ENCODE measurements at regions not wholly inside any gene's neighbourhood (a gene's known extent, or its start where the extent isn't known, plus 50 kb on each side); places are given as distances from the start of the nearest gene placed in this dataset.
"Not testable (repeated sequence)": the region's sequence is repeated elsewhere in the genome, so short reads cannot be mapped to it uniquely, and the experiment has no call there.

GRCh38 chr7:42720991-42721796 is 190.7 kb downstream of the C7orf25 start:
- Histone ChIP-seq H3K4me3 (ENCODE audit: low read length) (no peak overlapping the region), H3K9ac (ENCODE audit: low read length) (no peak overlapping the region), H3K36me3 (ENCODE audit: control insufficient read depth, insufficient read depth, low read length, severe bottlenecking) (no peaks in the 10 kb centered on the region), H3K4me1 (ENCODE audit: control insufficient read depth, insufficient read depth, low read length) (peaks cover 11% of the 10 kb centered on the region), H3K27me3 (replicated peaks; ENCODE audit: control insufficient read depth, insufficient read depth, low read length) (peaks cover 2% of the 10 kb centered on the region), H3K9me3 (ENCODE audit: control insufficient read depth, low read length) (no peaks in the 10 kb centered on the region)
- DNase-seq (ENCODE audit: low read depth), result no peak

- DNase-seq (ENCODE audit: low read depth), result no peak
- Histone ChIP-seq H3K36me3 (ENCODE audit: control insufficient read depth, insufficient read depth, low read length, severe bottlenecking) (no peaks in the 10 kb centered on the region), H3K4me1 (ENCODE audit: control insufficient read depth, insufficient read depth, low read length) (peaks cover 6% of the 10 kb centered on the region), H3K9me3 (ENCODE audit: control insufficient read depth, low read length) (no peaks in the 10 kb centered on the region), H3K27me3 (replicated peaks; ENCODE audit: control insufficient read depth, insufficient read depth, low read length) (peaks cover 2% of the 10 kb centered on the region), H3K9ac (ENCODE audit: low read length) (no peak overlapping the region), H3K4me3 (ENCODE audit: low read length) (no peak overlapping the region)
Measured at GRCh38 chr7:42720012-42720411, 191.9 kb downstream of the C7orf25 start.

GRCh38 chr7:42718466-42718865 is 193.4 kb downstream of the C7orf25 start:
- not testable (repeated sequence) for H3K4me1 ChIP-seq (ENCODE audit: control insufficient read depth, insufficient read depth, low read length); DNase-seq (ENCODE audit: low read depth); H3K9ac ChIP-seq (ENCODE audit: low read length); H3K27me3 ChIP-seq (replicated peaks; ENCODE audit: control insufficient read depth, insufficient read depth, low read length); H3K36me3 ChIP-seq (ENCODE audit: control insufficient read depth, insufficient read depth, low read length, severe bottlenecking); H3K4me3 ChIP-seq (ENCODE audit: low read length); H3K9me3 ChIP-seq (ENCODE audit: control insufficient read depth, low read length)

- no peak overlapping the region for H3K4me3 ChIP-seq (ENCODE audit: low read length)
- H3K4me1 ChIP-seq (ENCODE audit: control insufficient read depth, insufficient read depth, low read length), result no peaks in the 10 kb centered on the region
- no peak for DNase-seq (ENCODE audit: low read depth)
- H3K27me3 ChIP-seq (replicated peaks; ENCODE audit: control insufficient read depth, insufficient read depth, low read length), result peaks cover 2% of the 10 kb centered on the region
- H3K36me3 ChIP-seq (ENCODE audit: control insufficient read depth, insufficient read depth, low read length, severe bottlenecking), result no peaks in the 10 kb centered on the region
- H3K9me3 ChIP-seq (ENCODE audit: control insufficient read depth, low read length), result peaks cover 12% of the 10 kb centered on the region
- H3K9ac ChIP-seq (ENCODE audit: low read length), result no peak overlapping the region
Measured at GRCh38 chr7:42714356-42714755, 197.5 kb downstream of the C7orf25 start.

- H3K27me3 ChIP-seq (replicated peaks; ENCODE audit: control insufficient read depth, insufficient read depth, low read length), result no peaks in the 10 kb centered on the region
- peaks cover 12% of the 10 kb centered on the region for H3K9me3 ChIP-seq (ENCODE audit: control insufficient read depth, low read length)
- no peak for DNase-seq (ENCODE audit: low read depth)
- no peaks in the 10 kb centered on the region for H3K36me3 ChIP-seq (ENCODE audit: control insufficient read depth, insufficient read depth, low read length, severe bottlenecking)
- no peak overlapping the region for H3K9ac ChIP-seq (ENCODE audit: low read length)
- no peaks in the 10 kb centered on the region for H3K4me1 ChIP-seq (ENCODE audit: control insufficient read depth, insufficient read depth, low read length)
- H3K4me3 ChIP-seq (ENCODE audit: low read length), result no peak overlapping the region
Measured at GRCh38 chr7:42709284-42709683, 202.6 kb downstream of the C7orf25 start.

GRCh38 chr7:42704710-42705109 is 207.2 kb downstream of the C7orf25 start:
- Histone ChIP-seq H3K27me3 (replicated peaks; ENCODE audit: control insufficient read depth, insufficient read depth, low read length) (no peaks in the 10 kb centered on the region), H3K4me3 (ENCODE audit: low read length) (no peak overlapping the region), H3K4me1 (ENCODE audit: control insufficient read depth, insufficient read depth, low read length) (peaks cover 9% of the 10 kb centered on the region), H3K9ac (ENCODE audit: low read length) (no peak overlapping the region), H3K9me3 (ENCODE audit: control insufficient read depth, low read length) (no peaks in the 10 kb centered on the region), H3K36me3 (ENCODE audit: control insufficient read depth, insufficient read depth, low read length, severe bottlenecking) (no peaks in the 10 kb centered on the region)
- DNase-seq (ENCODE audit: low read depth), result no peak

GRCh38 chr7:42702647-42703046 is 209.2 kb downstream of the C7orf25 start:
- Histone ChIP-seq H3K27me3 (replicated peaks; ENCODE audit: control insufficient read depth, insufficient read depth, low read length) (no peaks in the 10 kb centered on the region), H3K4me3 (ENCODE audit: low read length) (no peak overlapping the region), H3K4me1 (ENCODE audit: control insufficient read depth, insufficient read depth, low read length) (peaks cover 10% of the 10 kb centered on the region), H3K9me3 (ENCODE audit: control insufficient read depth, low read length) (no peaks in the 10 kb centered on the region), H3K9ac (ENCODE audit: low read length) (no peak overlapping the region), H3K36me3 (ENCODE audit: control insufficient read depth, insufficient read depth, low read length, severe bottlenecking) (no peaks in the 10 kb centered on the region)
- no peak for DNase-seq (ENCODE audit: low read depth)

- Histone ChIP-seq H3K9ac (ENCODE audit: low read length) (no peak overlapping the region), H3K36me3 (ENCODE audit: control insufficient read depth, insufficient read depth, low read length, severe bottlenecking) (no peaks in the 10 kb centered on the region), H3K9me3 (ENCODE audit: control insufficient read depth, low read length) (no peaks in the 10 kb centered on the region), H3K4me1 (ENCODE audit: control insufficient read depth, insufficient read depth, low read length) (peaks cover 10% of the 10 kb centered on the region), H3K4me3 (ENCODE audit: low read length) (no peak overlapping the region), H3K27me3 (replicated peaks; ENCODE audit: control insufficient read depth, insufficient read depth, low read length) (no peaks in the 10 kb centered on the region)
- no peak for DNase-seq (ENCODE audit: low read depth)
Measured at GRCh38 chr7:42700406-42701327, 211.2 kb downstream of the C7orf25 start.

GRCh38 chr7:42699380-42700178 is 212.3 kb downstream of the C7orf25 start:
- peaks cover 10% of the 10 kb centered on the region for H3K4me1 ChIP-seq (ENCODE audit: control insufficient read depth, insufficient read depth, low read length)
- no peak overlapping the region for H3K9ac ChIP-seq (ENCODE audit: low read length)
- no peaks in the 10 kb centered on the region for H3K9me3 ChIP-seq (ENCODE audit: control insufficient read depth, low read length)
- no peaks in the 10 kb centered on the region for H3K36me3 ChIP-seq (ENCODE audit: control insufficient read depth, insufficient read depth, low read length, severe bottlenecking)
- H3K4me3 ChIP-seq (ENCODE audit: low read length), result no peak overlapping the region
- DNase-seq (ENCODE audit: low read depth), result no peak
- no peaks in the 10 kb centered on the region for H3K27me3 ChIP-seq (replicated peaks; ENCODE audit: control insufficient read depth, insufficient read depth, low read length)

GRCh38 chr7:42698600-42699374 is 213.1 kb downstream of the C7orf25 start:
- no peak for DNase-seq (ENCODE audit: low read depth)
- no peaks in the 10 kb centered on the region for H3K36me3 ChIP-seq (ENCODE audit: control insufficient read depth, insufficient read depth, low read length, severe bottlenecking)
- no peak overlapping the region for H3K4me3 ChIP-seq (ENCODE audit: low read length)
- no peaks in the 10 kb centered on the region for H3K9me3 ChIP-seq (ENCODE audit: control insufficient read depth, low read length)
- no peak overlapping the region for H3K9ac ChIP-seq (ENCODE audit: low read length)
- peaks cover 5% of the 10 kb centered on the region for H3K27me3 ChIP-seq (replicated peaks; ENCODE audit: control insufficient read depth, insufficient read depth, low read length)
- H3K4me1 ChIP-seq (ENCODE audit: control insufficient read depth, insufficient read depth, low read length), result peaks cover 10% of the 10 kb centered on the region

Measured in adipocyte (in vitro differentiated cells).